Muscle layer of colon (tissue), 2 donors: ENCODE measurements at regions not wholly inside any gene's neighbourhood (a gene's known extent, or its start where the extent isn't known, plus 50 kb on each side); places are given as distances from the start of the nearest gene placed in this dataset.

Source experiments
- H3K27ac ChIP-seq: one replicate; pipeline ENCODE4 v1.7.0; 2013; ENCODE audit warnings: low read depth, mild to moderate bottlenecking, low read length, moderate library complexity
- H3K27me3 ChIP-seq, 2 donors: one replicate each; pipeline ENCODE4 v1.7.0; 2013; ENCODE audit warnings: low read length in 2 of 2, mild to moderate bottlenecking in 2 of 2; ENCODE audit not compliant: insufficient read depth in 2 of 2, control insufficient read depth in 1 of 2
- H3K36me3 ChIP-seq: one replicate; pipeline ENCODE4 v1.7.0; 2013; ENCODE audit warnings: mild to moderate bottlenecking, low read length; ENCODE audit not compliant: insufficient read depth
- H3K4me1 ChIP-seq: one replicate; pipeline ENCODE4 v1.7.0; 2013; ENCODE audit warnings: mild to moderate bottlenecking, low read length; ENCODE audit not compliant: insufficient read depth
- H3K4me3 ChIP-seq, 2 donors: one replicate each; pipeline ENCODE4 v1.7.0; 2013; ENCODE audit warnings: low read length in 2 of 2, low read depth in 1 of 2, mild to moderate bottlenecking in 1 of 2, moderate library complexity in 1 of 2
- H3K9ac ChIP-seq: one replicate; pipeline ENCODE4 v1.7.0; 2013; ENCODE audit warnings: low read length
- H3K9me3 ChIP-seq: one replicate; pipeline ENCODE4 v1.7.0; 2013; ENCODE audit warnings: mild to moderate bottlenecking, low read length
- donor health status: abdominal sarcoma.
- donor health status: Adenocarcinoma of cecum.

DNA sequence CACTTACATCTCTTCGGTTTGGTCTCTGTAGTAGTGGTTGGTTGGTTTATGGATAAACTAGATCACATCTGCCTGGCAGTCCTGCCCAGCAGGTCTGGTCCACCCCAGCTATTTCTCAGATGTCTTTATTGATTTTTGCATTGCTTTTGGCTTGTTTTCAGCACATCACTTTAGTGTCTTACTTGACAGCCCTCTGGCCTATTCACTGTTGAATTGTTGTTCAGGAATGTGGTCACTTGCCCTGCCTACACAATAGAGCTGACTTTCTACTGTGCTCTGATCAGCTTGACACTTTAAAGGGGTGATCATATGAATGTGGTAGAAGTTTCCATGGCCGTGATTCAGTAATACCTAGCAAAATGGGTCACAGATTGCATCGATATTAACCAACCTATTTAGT is 719.2 kb upstream of the LRRN3 start:
- Histone ChIP-seq H3K27me3 (no peaks in the 10 kb centered on the region), H3K27ac (no peak overlapping the region), H3K4me1 (no peaks in the 10 kb centered on the region), H3K9ac (no peak overlapping the region), H3K36me3 (no peaks in the 10 kb centered on the region), H3K9me3 (no peaks in the 10 kb centered on the region), H3K4me3 (no peak overlapping the region)

DNA sequence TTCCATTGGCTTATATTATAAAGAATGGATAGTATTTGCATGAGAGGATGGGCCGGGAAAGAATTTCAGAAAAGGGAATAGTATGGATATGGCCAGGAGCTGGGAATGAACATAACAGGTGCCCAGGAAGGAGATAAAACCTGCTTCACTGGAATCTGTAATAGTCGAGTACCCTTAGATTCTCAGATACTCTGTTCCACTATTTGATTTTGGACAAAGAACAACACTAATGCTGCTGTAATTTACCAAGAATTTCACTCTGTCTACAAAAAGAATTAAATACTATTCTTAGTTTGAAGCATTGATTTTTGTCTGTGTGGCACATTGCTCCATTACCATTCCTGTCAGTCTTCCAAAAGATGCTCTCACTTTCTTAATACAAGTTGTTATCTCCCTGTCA is 718.2 kb upstream of the LRRN3 start:
- Histone ChIP-seq H3K9me3 (no peaks in the 10 kb centered on the region), H3K27me3 (no peaks in the 10 kb centered on the region), H3K4me1 (no peaks in the 10 kb centered on the region), H3K9ac (no peak overlapping the region), H3K27ac (no peak overlapping the region), H3K36me3 (no peaks in the 10 kb centered on the region), H3K4me3 (no peak overlapping the region)

- no peaks in the 10 kb centered on the region for H3K4me1 ChIP-seq
- H3K4me3 ChIP-seq, result no peak overlapping the region
- no peaks in the 10 kb centered on the region for H3K36me3 ChIP-seq
- no peak overlapping the region for H3K9ac ChIP-seq
- H3K9me3 ChIP-seq, result no peaks in the 10 kb centered on the region
- H3K27ac ChIP-seq, result no peak overlapping the region
- no peaks in the 10 kb centered on the region for H3K27me3 ChIP-seq
Measured at GRCh38 chr7:110373416-110373815, 717.5 kb upstream of the LRRN3 start.

DNA sequence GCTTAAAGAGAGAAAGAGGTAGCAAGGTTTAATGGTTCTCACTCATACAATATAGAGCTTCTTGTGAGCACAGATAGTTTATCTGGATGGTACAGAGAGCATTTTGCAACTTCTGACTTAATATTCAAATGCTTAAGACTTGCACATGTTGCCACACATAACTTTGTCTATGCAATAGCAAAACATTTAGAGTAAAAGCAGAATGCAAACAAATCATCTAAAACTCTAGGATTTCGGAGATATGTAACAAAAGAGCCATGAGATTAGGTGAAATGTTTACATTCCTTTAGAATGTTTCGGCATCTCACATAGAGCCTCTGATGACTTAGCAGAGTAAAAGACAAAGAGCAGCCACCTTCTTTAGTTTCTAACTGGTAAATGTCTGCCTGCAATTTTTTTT is 717.1 kb upstream of the LRRN3 start:
- Histone ChIP-seq H3K36me3 (no peaks in the 10 kb centered on the region), H3K4me1 (no peaks in the 10 kb centered on the region), H3K27ac (no peak overlapping the region), H3K27me3 (no peaks in the 10 kb centered on the region), H3K4me3 (no peak overlapping the region), H3K9me3 (no peaks in the 10 kb centered on the region), H3K9ac (no peak overlapping the region)

- H3K27ac ChIP-seq, result no peak overlapping the region
- H3K36me3 ChIP-seq, result no peaks in the 10 kb centered on the region
- no peak overlapping the region for H3K9ac ChIP-seq
- H3K27me3 ChIP-seq, result no peaks in the 10 kb centered on the region
- H3K4me3 ChIP-seq, result no peak overlapping the region
- no peaks in the 10 kb centered on the region for H3K9me3 ChIP-seq
- no peaks in the 10 kb centered on the region for H3K4me1 ChIP-seq
Measured at GRCh38 chr7:110375068-110375467, 715.9 kb upstream of the LRRN3 start.

GRCh38 chr7:110382736-110383135 is 708.2 kb upstream of the LRRN3 start:
- no peaks in the 10 kb centered on the region for H3K27me3 ChIP-seq
- H3K36me3 ChIP-seq, result no peaks in the 10 kb centered on the region
- no peaks in the 10 kb centered on the region for H3K4me1 ChIP-seq
- H3K27ac ChIP-seq, result no peak overlapping the region
- H3K9me3 ChIP-seq, result no peaks in the 10 kb centered on the region
- no peak overlapping the region for H3K9ac ChIP-seq
- no peak overlapping the region for H3K4me3 ChIP-seq

GRCh38 chr7:110386006-110386405 is 704.9 kb upstream of the LRRN3 start:
- H3K27ac ChIP-seq, result no peak overlapping the region
- no peak overlapping the region for H3K4me3 ChIP-seq
- H3K27me3 ChIP-seq, result no peaks in the 10 kb centered on the region
- no peaks in the 10 kb centered on the region for H3K4me1 ChIP-seq
- no peak overlapping the region for H3K9ac ChIP-seq
- no peaks in the 10 kb centered on the region for H3K9me3 ChIP-seq
- H3K36me3 ChIP-seq, result no peaks in the 10 kb centered on the region

- Histone ChIP-seq H3K4me3 (no peak overlapping the region), H3K9me3 (no peaks in the 10 kb centered on the region)
Measured at GRCh38 chr7:110386913-110387312, 704.0 kb upstream of the LRRN3 start.

DNA sequence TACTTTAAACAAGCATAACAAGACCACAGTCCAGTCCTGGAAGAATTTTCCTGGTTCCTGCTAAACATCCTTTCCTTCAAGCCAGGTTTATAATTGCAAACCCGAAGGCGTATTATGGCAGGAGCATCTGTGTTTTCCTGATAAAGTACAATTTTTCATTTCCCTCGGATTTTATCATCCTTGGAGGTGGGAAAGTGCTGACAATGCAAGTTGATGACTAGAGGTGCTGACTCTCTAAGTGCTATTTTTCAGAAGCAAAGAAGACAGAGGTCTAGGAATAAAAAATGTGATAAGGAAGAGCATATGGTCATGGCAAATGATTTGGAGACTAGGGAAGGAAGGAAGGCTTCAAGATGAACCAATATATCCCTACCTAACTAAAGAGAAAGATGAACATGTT is 703.2 kb upstream of the LRRN3 start:
- no peaks in the 10 kb centered on the region for H3K4me1 ChIP-seq
- no peak overlapping the region for H3K27ac ChIP-seq
- H3K9me3 ChIP-seq, result no peaks in the 10 kb centered on the region
- no peaks in the 10 kb centered on the region for H3K36me3 ChIP-seq
- no peaks in the 10 kb centered on the region for H3K27me3 ChIP-seq
- H3K4me3 ChIP-seq, result no peak overlapping the region
- no peak overlapping the region for H3K9ac ChIP-seq

More at GRCh38 chr7:110386913-110387312, 704.0 kb upstream of the LRRN3 start:
- no peak overlapping the region for H3K27ac ChIP-seq
- no peaks in the 10 kb centered on the region for H3K4me1 ChIP-seq
- H3K9ac ChIP-seq, result no peak overlapping the region
- H3K27me3 ChIP-seq, result no peaks in the 10 kb centered on the region
- no peaks in the 10 kb centered on the region for H3K36me3 ChIP-seq

DNA sequence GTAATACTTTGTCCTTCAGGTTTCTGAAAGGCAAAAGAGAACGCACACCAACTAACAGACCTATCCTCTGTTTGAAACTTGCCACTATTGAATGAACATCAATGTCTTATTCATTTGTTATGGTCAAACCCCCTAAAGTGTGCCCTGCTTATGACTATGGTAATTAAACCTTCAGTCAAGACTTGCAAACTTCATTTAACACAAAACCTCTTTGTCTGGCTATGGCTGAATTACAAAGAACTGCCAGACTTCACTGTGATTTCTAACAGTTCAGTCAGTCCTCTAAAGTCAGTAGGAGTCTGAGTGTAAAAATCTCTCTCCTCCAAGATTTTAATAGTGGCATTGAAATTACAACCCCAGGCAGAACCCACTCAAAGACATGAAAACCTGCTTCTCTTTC is 702.5 kb upstream of the LRRN3 start:
- Histone ChIP-seq H3K4me1 (no peaks in the 10 kb centered on the region), H3K4me3 (no peak overlapping the region), H3K27ac (no peak overlapping the region), H3K9me3 (no peaks in the 10 kb centered on the region), H3K36me3 (no peaks in the 10 kb centered on the region), H3K9ac (no peak overlapping the region), H3K27me3 (no peaks in the 10 kb centered on the region)

- no peak overlapping the region for H3K27ac ChIP-seq
- no peaks in the 10 kb centered on the region for H3K9me3 ChIP-seq
- no peak overlapping the region for H3K4me3 ChIP-seq
- no peaks in the 10 kb centered on the region for H3K36me3 ChIP-seq
- H3K27me3 ChIP-seq, result no peaks in the 10 kb centered on the region
- no peak overlapping the region for H3K9ac ChIP-seq
- H3K4me1 ChIP-seq, result no peaks in the 10 kb centered on the region
Measured at GRCh38 chr7:110396021-110396420, 694.9 kb upstream of the LRRN3 start.

- Histone ChIP-seq H3K4me1 (no peaks in the 10 kb centered on the region), H3K4me3 (no peak overlapping the region), H3K9ac (no peak overlapping the region), H3K9me3 (no peaks in the 10 kb centered on the region), H3K27me3 (no peaks in the 10 kb centered on the region), H3K36me3 (no peaks in the 10 kb centered on the region), H3K27ac (no peak overlapping the region)
Measured at GRCh38 chr7:110397927-110398660, 692.8 kb upstream of the LRRN3 start.
